ENCODE measurements at regions not wholly inside any gene's neighbourhood (a gene's known extent, or its start where the extent isn't known, plus 50 kb on each side); places are given as distances from the start of the nearest gene placed in this dataset.

GRCh38 chr11:119941171-119941570, 196.7 kb downstream of the TRIM29 start:
- no peak overlapping the region for H3K9ac ChIP-seq (replicated peaks; ENCODE audit: extremely low read depth, insufficient read depth, low read length)
- CTCF ChIA-PET: no interaction called here
- intact Hi-C loops (cut with micrococcal nuclease) (no loop called here), dilution Hi-C loops (cut with MboI; ENCODE audit: extremely low pct_ligation_motif_present, low sequenced_read_pairs) (no loop called here)
- H3K27ac ChIP-seq (ENCODE audit: insufficient read depth, low read depth, low read length): no peak overlapping the region
- H3K9me1 ChIP-seq (replicated peaks; ENCODE audit: control insufficient read depth, extremely low read depth, insufficient read depth, low read length): no peaks in the 10 kb centered on the region
- no peak for DNase-seq (ENCODE audit: low read depth, low spot score)
- no peak overlapping the region for H2AFZ ChIP-seq (ENCODE audit: low read depth, low read length)
- H3K4me1 ChIP-seq (ENCODE audit: control insufficient read depth, extremely low read depth, insufficient read depth, low read length): no peaks in the 10 kb centered on the region
- H3K36me3 ChIP-seq (ENCODE audit: control insufficient read depth in 2 of 2, extremely low read depth in 1 of 2, insufficient read depth in 2 of 2, low read length in 2 of 2): no peaks in the 10 kb centered on the region
- no peaks in the 10 kb centered on the region for H3K27me3 ChIP-seq (ENCODE audit: control insufficient read depth in 2 of 2, insufficient read depth in 2 of 2, low read length in 2 of 2)
- H4K20me1 ChIP-seq (replicated peaks; ENCODE audit: control insufficient read depth, extremely low read depth, insufficient read depth, low read length): no peaks in the 10 kb centered on the region
- no TSS peak for BruUV-seq (replicated peaks)
- FAIRE-seq: no peak
- no peaks in the 10 kb centered on the region for H3K9me3 ChIP-seq (replicated peaks; ENCODE audit: control insufficient read depth, insufficient read depth, low read length)
- TF ChIP-seq JUN (IDR thresholded peaks at IDR 0.05; ENCODE audit: borderline replicate concordance, insufficient read depth, insufficient read length, low read depth) (no peak), FOS (IDR thresholded peaks at IDR 0.05; ENCODE audit: borderline replicate concordance, insufficient read depth, low read length) (no peak), EZH2 (IDR thresholded peaks at IDR 0.05; ENCODE audit: borderline replicate concordance, low read depth, low read length, severe bottlenecking) (no peak), MAX (IDR thresholded peaks at IDR 0.05; ENCODE audit: insufficient read depth, insufficient read length) (no peak), CTCF (IDR thresholded peaks at IDR 0.05; ENCODE audit: extremely low read depth in 1 of 2, insufficient read depth in 1 of 2, low read depth in 1 of 2, low read length in 2 of 2) (no peak), GATA2 (IDR thresholded peaks at IDR 0.05; ENCODE audit: insufficient read depth, insufficient read length, low read depth, low read length) (no peak), POLR2AphosphoS5 (IDR thresholded peaks at IDR 0.05; ENCODE audit: insufficient read depth, low read depth, low read length) (no peak), MYC (IDR thresholded peaks at IDR 0.05; ENCODE audit: low read depth, low read length) (no peak), POLR2A (IDR thresholded peaks at IDR 0.05; ENCODE audit: low read depth, low read length) (no peak)
- no peak overlapping the region for H3K4me2 ChIP-seq (ENCODE audit: insufficient read depth, low read length)
- POLR2A ChIA-PET: no interaction called here
- no peaks in the 10 kb centered on the region for H3K79me2 ChIP-seq (ENCODE audit: control insufficient read depth, insufficient read depth, low read length)
- no peak overlapping the region for H3K4me3 ChIP-seq (replicated peaks in 1 of 3; ENCODE audit: insufficient read depth in 1 of 3, low read depth in 1 of 3, low read length in 3 of 3)

All from endothelial cell of umbilical vein (primary cell).